ENCODE measurements at regions not wholly inside any gene's neighbourhood (a gene's known extent, or its start where the extent isn't known, plus 50 kb on each side); places are given as distances from the start of the nearest gene placed in this dataset.
"Not testable (repeated sequence)": the region's sequence is repeated elsewhere in the genome, so short reads cannot be mapped to it uniquely, and the experiment has no call there.

DNA sequence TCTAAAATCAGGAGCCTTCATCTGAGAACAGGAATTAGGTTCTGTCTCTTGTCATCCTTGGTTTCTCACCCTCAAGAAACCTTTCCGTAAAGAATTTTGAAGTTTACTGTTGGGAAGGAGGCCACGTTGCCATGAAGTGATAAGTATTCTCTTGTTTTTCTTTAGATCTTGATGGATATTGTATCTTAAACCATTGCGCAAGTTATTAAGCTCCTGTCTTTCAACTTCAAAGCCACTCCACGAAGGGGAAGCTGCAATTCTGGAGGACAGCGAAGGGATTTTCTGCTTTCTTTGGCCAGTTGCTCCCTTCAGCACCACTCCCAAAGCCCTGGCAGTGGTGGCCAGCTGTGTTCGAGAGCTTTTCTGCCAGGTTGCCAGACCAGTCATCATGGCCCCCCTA is 198.1 kb upstream of the EXOC2 start:
- no peak overlapping the region for H3K4me3 ChIP-seq (ENCODE audit: low read depth, low read length)
- BruUV-seq (replicated peaks): no TSS peak
- POLR2A ChIA-PET: no interaction called here

GRCh38 chr6:890201-890600 is 197.3 kb upstream of the EXOC2 start:
- no peak for DNase-seq
- Mint-ChIP-seq H3K4me3 (ENCODE audit: unreplicated experiment) (no peak overlapping the region), H3K36me3 (ENCODE audit: insufficient read depth, unreplicated experiment) (no peaks in the 10 kb centered on the region), H3K27me3 (ENCODE audit: insufficient read depth, unreplicated experiment) (no peaks in the 10 kb centered on the region), H3K9me3 (ENCODE audit: unreplicated experiment) (no peaks in the 10 kb centered on the region), H3K27ac (ENCODE audit: unreplicated experiment) (no peak overlapping the region), H3K4me1 (ENCODE audit: low read depth, unreplicated experiment) (no peaks in the 10 kb centered on the region)
- Histone ChIP-seq H3K27me3 (replicated peaks; ENCODE audit: control insufficient read depth, insufficient read depth, low read length) (no peaks in the 10 kb centered on the region), H3K36me3 (ENCODE audit: control insufficient read depth, insufficient read depth, low read length) (no peaks in the 10 kb centered on the region), H3K9me3 (no peaks in the 10 kb centered on the region), H3K4me3 (ENCODE audit: low read depth, low read length) (no peak overlapping the region), H3K4me1 (no peaks in the 10 kb centered on the region)
- BruUV-seq (replicated peaks): no TSS peak
- ChIA-PET POLR2A (no interaction called here), CTCF (no interaction called here)
- no peak for TF ChIP-seq CTCF (IDR thresholded peaks at IDR 0.05; ENCODE audit: insufficient read depth in 1 of 2, low read depth in 1 of 2, low read length in 1 of 2, severe bottlenecking in 1 of 2, unreplicated experiment in 1 of 2)
- intact Hi-C loops (cut with micrococcal nuclease; ENCODE audit: unreplicated experiment): no loop called here

More for the DNA sequence above, 198.1 kb upstream of the EXOC2 start:
- intact Hi-C loops (cut with micrococcal nuclease; ENCODE audit: unreplicated experiment): no loop called here
- no peak for TF ChIP-seq CTCF (IDR thresholded peaks at IDR 0.05; ENCODE audit: insufficient read depth in 1 of 2, low read depth in 1 of 2, low read length in 1 of 2, severe bottlenecking in 1 of 2, unreplicated experiment in 1 of 2)
- H3K9me3 ChIP-seq: no peaks in the 10 kb centered on the region
- Mint-ChIP-seq H3K9me3 (ENCODE audit: unreplicated experiment) (no peaks in the 10 kb centered on the region), H3K27ac (ENCODE audit: unreplicated experiment) (no peak overlapping the region), H3K27me3 (ENCODE audit: insufficient read depth, unreplicated experiment) (no peaks in the 10 kb centered on the region), H3K4me3 (ENCODE audit: unreplicated experiment) (no peak overlapping the region), H3K4me1 (ENCODE audit: low read depth, unreplicated experiment) (no peaks in the 10 kb centered on the region), H3K36me3 (ENCODE audit: insufficient read depth, unreplicated experiment) (no peaks in the 10 kb centered on the region)
- H3K4me1 ChIP-seq: no peaks in the 10 kb centered on the region
- H3K27me3 ChIP-seq (replicated peaks; ENCODE audit: control insufficient read depth, insufficient read depth, low read length): no peaks in the 10 kb centered on the region
- DNase-seq: no peak
- H3K36me3 ChIP-seq (ENCODE audit: control insufficient read depth, insufficient read depth, low read length): no peaks in the 10 kb centered on the region
- CTCF ChIA-PET: no interaction called here

DNA sequence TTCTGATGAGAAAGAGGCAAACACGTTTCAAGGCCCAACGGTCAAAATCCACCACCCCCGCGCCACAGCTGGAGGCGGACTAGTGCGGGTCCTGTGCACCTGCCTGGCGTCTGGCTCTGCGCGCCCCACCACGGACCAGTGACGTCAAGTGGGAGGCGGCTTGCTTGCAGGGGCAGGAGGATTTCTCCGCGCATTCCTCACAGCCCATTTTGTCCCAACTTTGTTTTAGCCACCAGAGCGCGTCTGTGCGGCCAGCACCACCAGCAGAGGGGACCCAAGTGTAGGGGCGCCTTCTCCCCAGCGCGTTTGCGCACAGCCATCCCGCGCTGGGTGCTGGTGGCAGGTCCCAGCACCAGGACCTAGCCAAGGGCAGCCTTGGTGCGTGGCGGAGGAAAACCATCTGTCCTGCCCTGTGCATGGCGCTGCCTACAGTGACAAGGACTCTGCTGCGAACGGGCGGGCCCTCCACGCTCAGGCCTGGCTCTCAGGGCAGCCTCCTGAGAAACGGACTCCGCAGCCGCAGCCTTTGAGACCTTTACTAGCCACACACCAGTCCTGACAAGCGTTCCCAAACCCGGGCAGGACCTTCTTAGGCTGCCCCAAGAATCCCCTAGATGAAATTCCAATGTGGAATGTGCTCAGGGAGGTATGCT is 194.8 kb upstream of the EXOC2 start:
- no peaks in the 10 kb centered on the region for H3K36me3 ChIP-seq (ENCODE audit: control insufficient read depth, insufficient read depth, low read length)
- no peak for DNase-seq
- no peaks in the 10 kb centered on the region for H3K27me3 ChIP-seq (replicated peaks; ENCODE audit: control insufficient read depth, insufficient read depth, low read length)
- H3K9me3 ChIP-seq: no peaks in the 10 kb centered on the region
- intact Hi-C loops (cut with micrococcal nuclease; ENCODE audit: unreplicated experiment): no loop called here
- no peaks in the 10 kb centered on the region for H3K4me1 ChIP-seq
- no peaks in the 10 kb centered on the region for H3K4me1 Mint-ChIP-seq (ENCODE audit: low read depth, unreplicated experiment)
- H3K9me3 Mint-ChIP-seq (ENCODE audit: unreplicated experiment): no peaks in the 10 kb centered on the region
- H3K4me3 ChIP-seq (ENCODE audit: low read depth, low read length): no peak overlapping the region
- H3K36me3 Mint-ChIP-seq (ENCODE audit: insufficient read depth, unreplicated experiment): no peaks in the 10 kb centered on the region
- H3K4me3 Mint-ChIP-seq (ENCODE audit: unreplicated experiment): no peak overlapping the region
- TF ChIP-seq CTCF (IDR thresholded peaks at IDR 0.05; ENCODE audit: insufficient read depth in 1 of 2, low read depth in 1 of 2, low read length in 1 of 2, severe bottlenecking in 1 of 2, unreplicated experiment in 1 of 2): no peak
- no peak overlapping the region for H3K27ac Mint-ChIP-seq (ENCODE audit: unreplicated experiment)
- no TSS peak for BruUV-seq (replicated peaks)
- H3K27me3 Mint-ChIP-seq (ENCODE audit: insufficient read depth, unreplicated experiment): no peaks in the 10 kb centered on the region
- ChIA-PET CTCF (no interaction called here), POLR2A (no interaction called here)

- CTCF ChIA-PET; H3K9me3 Mint-ChIP-seq (ENCODE audit: unreplicated experiment); POLR2A ChIA-PET; H3K27ac Mint-ChIP-seq (ENCODE audit: unreplicated experiment); DNase-seq; H3K4me3 Mint-ChIP-seq (ENCODE audit: unreplicated experiment); H3K36me3 Mint-ChIP-seq (ENCODE audit: insufficient read depth, unreplicated experiment); H3K36me3 ChIP-seq (ENCODE audit: control insufficient read depth, insufficient read depth, low read length); H3K9me3 ChIP-seq; H3K27me3 ChIP-seq (replicated peaks; ENCODE audit: control insufficient read depth, insufficient read depth, low read length); H3K4me1 Mint-ChIP-seq (ENCODE audit: low read depth, unreplicated experiment); H3K4me1 ChIP-seq; BruUV-seq (replicated peaks); H3K27me3 Mint-ChIP-seq (ENCODE audit: insufficient read depth, unreplicated experiment); intact Hi-C loops (cut with micrococcal nuclease; ENCODE audit: unreplicated experiment); H3K4me3 ChIP-seq (ENCODE audit: low read depth, low read length): not testable (repeated sequence)
Measured at GRCh38 chr6:886116-886515, 193.2 kb upstream of the EXOC2 start.
